Peyer's patch (tissue), 4 donors: ENCODE measurements at regions not wholly inside any gene's neighbourhood (a gene's known extent, or its start where the extent isn't known, plus 50 kb on each side); places are given as distances from the start of the nearest gene placed in this dataset.

Experiments
- DNase-seq, 3 donors: peaks; one replicate each; pipeline ENCODE4 v3.0.0-alpha.2; 2017 to 2019
- H3K27ac ChIP-seq, 4 donors: fragments of 200-600 bp; sonication (generic); one replicate each; pipeline ENCODE4 v1.5.1; 2016 to 2019
- H3K27me3 ChIP-seq, 2 donors: fragments of 200-600 bp; sonication (generic); one replicate each; pipeline ENCODE4 v1.5.1; 2019
- H3K36me3 ChIP-seq, 3 donors: fragments of 200-600 bp; sonication (generic); one replicate each; pipeline ENCODE4 v1.5.1; 2016 to 2019
- H3K4me1 ChIP-seq, 4 donors: fragments of 200-600 bp; sonication (generic); one replicate each; pipeline ENCODE4 v1.5.1; 2016 to 2019
- H3K4me3 ChIP-seq, 4 donors: fragments of 200-600 bp; sonication (generic); 1 replicate in 3 of 4; 2 replicates in 1 of 4; pipeline ENCODE4 v1.5.1; 2016 to 2019; ENCODE audit warnings: mild to moderate bottlenecking in 1 of 4
- H3K9me3 ChIP-seq, 4 donors: fragments of 200-600 bp; sonication (generic); one replicate each; pipeline ENCODE4 v1.5.1; 2016 to 2019; ENCODE audit warnings: mild to moderate bottlenecking in 1 of 4
- CTCF ChIP-seq, 6 experiments: fragments of 450-650 bp in 4 of 6; fragments of 200-600 bp in 2 of 6; sonication (generic) in 1 of 6; IDR thresholded peaks; one replicate each; pipeline ENCODE4 v1.5.1; 2017 to 2019; ENCODE audit warnings: antibody characterized with exemption in 6 of 6, mild to moderate bottlenecking in 3 of 6, moderate library complexity in 1 of 6
- POLR2A ChIP-seq, 2 donors: fragments of 450-650 bp; IDR thresholded peaks; one replicate each; pipeline ENCODE4 v1.5.1; 2017; ENCODE audit warnings: antibody characterized with exemption in 2 of 2, mild to moderate bottlenecking in 2 of 2, moderate library complexity in 2 of 2

- Histone ChIP-seq H3K27me3 (no peaks in the 10 kb centered on the region), H3K4me3 (no peak overlapping the region), H3K9me3 (no peaks in the 10 kb centered on the region), H3K27ac (no peak overlapping the region), H3K36me3 (no peaks in the 10 kb centered on the region), H3K4me1 (peaks cover 0 to 5% (median 0%) of the 10 kb centered on the region in 4 donors)
- no peak for DNase-seq
- TF ChIP-seq CTCF (IDR thresholded peaks at IDR 0.05) (no peak), POLR2A (IDR thresholded peaks at IDR 0.05) (no peak)
These were observed 277.8 kb upstream of the EMCN start for GRCh38 chr4:100795581-100795980.

GRCh38 chr4:100790836-100791615, 273.2 kb upstream of the EMCN start:
- H3K27me3 ChIP-seq, result no peaks in the 10 kb centered on the region
- peaks cover 0 to 11% (median 0%) of the 10 kb centered on the region in 4 donors for H3K4me1 ChIP-seq
- peak overlapping the region in 3 of 4 donors; percentile 23 to 44 (median 33) for H3K27ac ChIP-seq
- DNase-seq, result peak in 1 of 3 donors; percentile 47
- TF ChIP-seq POLR2A (IDR thresholded peaks at IDR 0.05), result no peak
- no peak for TF ChIP-seq CTCF (IDR thresholded peaks at IDR 0.05)
- H3K4me3 ChIP-seq, result peak overlapping the region in 1 of 4 donors; percentile 8
- H3K9me3 ChIP-seq, result no peaks in the 10 kb centered on the region
- no peaks in the 10 kb centered on the region for H3K36me3 ChIP-seq

- H3K27me3 ChIP-seq, result no peaks in the 10 kb centered on the region
- H3K4me3 ChIP-seq, result no peak overlapping the region
- H3K9me3 ChIP-seq, result no peaks in the 10 kb centered on the region
- no peak for TF ChIP-seq CTCF (IDR thresholded peaks at IDR 0.05)
- TF ChIP-seq POLR2A (IDR thresholded peaks at IDR 0.05), result no peak
- H3K4me1 ChIP-seq, result peaks cover 0 to 11% (median 0%) of the 10 kb centered on the region in 4 donors
- H3K36me3 ChIP-seq, result no peaks in the 10 kb centered on the region
- DNase-seq, result no peak
- peak overlapping the region in 1 of 4 donors; percentile 44 for H3K27ac ChIP-seq
These were observed 272.2 kb upstream of the EMCN start for GRCh38 chr4:100789991-100790390.

- no peaks in the 10 kb centered on the region for H3K27me3 ChIP-seq
- no peaks in the 10 kb centered on the region for H3K9me3 ChIP-seq
- no peak overlapping the region for H3K27ac ChIP-seq
- H3K4me1 ChIP-seq, result peaks cover 0 to 11% (median 0%) of the 10 kb centered on the region in 4 donors
- no peak for DNase-seq
- TF ChIP-seq CTCF (IDR thresholded peaks at IDR 0.05) (no peak), POLR2A (IDR thresholded peaks at IDR 0.05) (no peak)
- no peaks in the 10 kb centered on the region for H3K36me3 ChIP-seq
- H3K4me3 ChIP-seq, result no peak overlapping the region
These were observed 268.7 kb upstream of the EMCN start for GRCh38 chr4:100786481-100786880.

GRCh38 chr4:100782356-100782755, 264.5 kb upstream of the EMCN start:
- TF ChIP-seq POLR2A (IDR thresholded peaks at IDR 0.05), result no peak
- no peak for TF ChIP-seq CTCF (IDR thresholded peaks at IDR 0.05)
- DNase-seq, result no peak

More at GRCh38 chr4:100782356-100782755, 264.5 kb upstream of the EMCN start:
- Histone ChIP-seq H3K9me3 (no peaks in the 10 kb centered on the region), H3K36me3 (no peaks in the 10 kb centered on the region), H3K4me3 (no peak overlapping the region), H3K27me3 (no peaks in the 10 kb centered on the region), H3K4me1 (no peaks in the 10 kb centered on the region), H3K27ac (no peak overlapping the region)
